ENCODE measurements at regions not wholly inside any gene's neighbourhood (a gene's known extent, or its start where the extent isn't known, plus 50 kb on each side); places are given as distances from the start of the nearest gene placed in this dataset.

- H3K36me3 Mint-ChIP-seq (ENCODE audit: low read depth) = no peaks in the 10 kb centered on the region
- H3K9me3 Mint-ChIP-seq = no peaks in the 10 kb centered on the region
- no peaks in the 10 kb centered on the region for H3K4me1 Mint-ChIP-seq
- no peaks in the 10 kb centered on the region for H3K27me3 Mint-ChIP-seq (ENCODE audit: low read depth)
- H3K27ac Mint-ChIP-seq (ENCODE audit: unreplicated experiment) = no peak overlapping the region
- no peak overlapping the region for H3K4me3 Mint-ChIP-seq
- no peak for TF ChIP-seq CTCF (conservative IDR thresholded peaks at IDR 0.05)
- no peak for DNase-seq (ENCODE audit: low read depth, low spot score)
Observed at GRCh38 chr4:170395773-170396172, 306.0 kb upstream of the AADAT start.

- Mint-ChIP-seq H3K4me3 (no peak overlapping the region), H3K9me3 (no peaks in the 10 kb centered on the region), H3K27me3 (ENCODE audit: low read depth) (no peaks in the 10 kb centered on the region), H3K36me3 (ENCODE audit: low read depth) (no peaks in the 10 kb centered on the region), H3K27ac (ENCODE audit: unreplicated experiment) (no peak overlapping the region), H3K4me1 (no peaks in the 10 kb centered on the region)
- no peak for TF ChIP-seq CTCF (conservative IDR thresholded peaks at IDR 0.05)
- DNase-seq (ENCODE audit: low read depth, low spot score) = no peak
Observed at GRCh38 chr4:170391066-170391740, 301.4 kb upstream of the AADAT start.

GRCh38 chr4:170389411-170389810 is 299.7 kb upstream of the AADAT start:
- Mint-ChIP-seq H3K27me3 (ENCODE audit: low read depth) (no peaks in the 10 kb centered on the region), H3K36me3 (ENCODE audit: low read depth) (no peaks in the 10 kb centered on the region), H3K9me3 (peaks cover 5% of the 10 kb centered on the region), H3K4me3 (no peak overlapping the region), H3K4me1 (no peaks in the 10 kb centered on the region), H3K27ac (ENCODE audit: unreplicated experiment) (peak overlapping the region; percentile 3)
- DNase-seq (ENCODE audit: low read depth, low spot score) = no peak
- TF ChIP-seq CTCF (conservative IDR thresholded peaks at IDR 0.05) = no peak

- DNase-seq (ENCODE audit: low read depth, low spot score) = no peak
- Mint-ChIP-seq H3K9me3 (peaks cover 8% of the 10 kb centered on the region), H3K4me1 (no peaks in the 10 kb centered on the region)
Observed at GRCh38 chr4:170388255-170388654, 298.5 kb upstream of the AADAT start.

GRCh38 chr4:170386971-170387370 is 297.2 kb upstream of the AADAT start:
- peaks cover 10% of the 10 kb centered on the region for H3K9me3 Mint-ChIP-seq
- H3K4me3 Mint-ChIP-seq = no peak overlapping the region
- no peak overlapping the region for H3K27ac Mint-ChIP-seq (ENCODE audit: unreplicated experiment)
- no peaks in the 10 kb centered on the region for H3K36me3 Mint-ChIP-seq (ENCODE audit: low read depth)
- no peak for DNase-seq (ENCODE audit: low read depth, low spot score)
- no peaks in the 10 kb centered on the region for H3K4me1 Mint-ChIP-seq
- no peak for TF ChIP-seq CTCF (conservative IDR thresholded peaks at IDR 0.05)
- H3K27me3 Mint-ChIP-seq (ENCODE audit: low read depth) = no peaks in the 10 kb centered on the region

More at GRCh38 chr4:170388255-170388654, 298.5 kb upstream of the AADAT start:
- no peaks in the 10 kb centered on the region for H3K27me3 Mint-ChIP-seq (ENCODE audit: low read depth)
- TF ChIP-seq CTCF (conservative IDR thresholded peaks at IDR 0.05) = no peak
- no peaks in the 10 kb centered on the region for H3K36me3 Mint-ChIP-seq (ENCODE audit: low read depth)
- H3K4me3 Mint-ChIP-seq = no peak overlapping the region
- no peak overlapping the region for H3K27ac Mint-ChIP-seq (ENCODE audit: unreplicated experiment)
